GM12878 (cell line): ENCODE measurements at regions not wholly inside any gene's neighbourhood (a gene's known extent, or its start where the extent isn't known, plus 50 kb on each side); places are given as distances from the start of the nearest gene placed in this dataset.

Experiments
- ATAC-seq: fragments of 200-7000 bp; cut with Tn5 transposase; 3 replicates; pipeline ENCODE4 v1.9.1; 2020; ENCODE audit warnings: mild to moderate bottlenecking, moderate library complexity
- BruUV-seq: library from RNA; stranded (reverse); fragments of 400-500 nt; replicated peaks from 2 replicates; lab custom pipeline; 2021; lab: Mats Ljungman, UMichigan
- CTCF ChIA-PET: fragments of 300-600 bp; sonication (Branson Sonifier 250); formaldehyde crosslinking; extraction: SDS; loops from one replicate; lab custom pipeline; 2021; ENCODE audit warnings: inconsistent platforms; lab: Yijun Ruan, JAX
- POLR2A ChIA-PET: fragments of 350-600 bp; formaldehyde crosslinking; extraction: SDS; loops from one replicate; lab custom pipeline; 2021; ENCODE audit warnings: inconsistent platforms; lab: Charles Lee
- RAD21 ChIA-PET: fragments of 300-600 bp; sonication (Branson Sonifier 250); formaldehyde crosslinking; loops from one replicate; lab custom pipeline; 2023; ENCODE audit warnings: antibody characterized with exemption; ENCODE audit not compliant: unreplicated experiment; lab: Charles Lee
- SMC1A ChIA-PET: fragments of 300-600 bp; sonication (Branson Sonifier 250); formaldehyde crosslinking; loops from one replicate; lab custom pipeline; 2023; ENCODE audit not compliant: unreplicated experiment, uncharacterized antibody; lab: Charles Lee
- DNase-seq: peaks from one replicate; pipeline ENCODE4 v3.0.0-alpha.2; 2011; ENCODE audit warnings: low read depth, low spot score
- FAIRE-seq: peaks from 3 replicates; lab custom pipeline; 2011; peaks lifted over from hg19 to GRCh38; lab: Jason Lieb, UNC
- H2AFZ ChIP-seq: 2 replicates; pipeline ENCODE4 v1.6.0; 2011; ENCODE audit warnings: low read depth, low read length, control low read depth; ENCODE audit not compliant: control insufficient read depth
- H3K27ac ChIP-seq: 2 replicates; pipeline ENCODE4 v1.5.1; 2011; ENCODE audit warnings: control low read depth; ENCODE audit not compliant: control insufficient read depth, insufficient read depth
- H3K27me3 ChIP-seq, 2 experiments: replicated peaks in 1 of 2; 2 replicates each; pipeline versions ENCODE4 v1.6.0 to v1.6.1; 2011; ENCODE audit warnings: low read length in 1 of 2; ENCODE audit not compliant: control insufficient read depth in 2 of 2, insufficient read depth in 2 of 2
- H3K36me3 ChIP-seq, 2 experiments: 2 replicates each; pipeline ENCODE4 v1.5.1; 2011; ENCODE audit warnings: low read length in 1 of 2; ENCODE audit not compliant: control insufficient read depth in 2 of 2, insufficient read depth in 2 of 2
- H3K4me1 ChIP-seq: 2 replicates; pipeline ENCODE4 v1.6.1; 2011; ENCODE audit warnings: mild to moderate bottlenecking, low read length, moderate library complexity, mixed read lengths; ENCODE audit not compliant: control insufficient read depth, insufficient read depth
- H3K4me2 ChIP-seq: 2 replicates; pipeline ENCODE4 v1.6.0; 2011; ENCODE audit warnings: control low read depth; ENCODE audit not compliant: control insufficient read depth, insufficient read depth
- H3K4me3 ChIP-seq: fragments of 200-600 bp; sonication (generic); 2 replicates; pipeline ENCODE4 v1.5.1; 2016
- H3K79me2 ChIP-seq: 2 replicates; pipeline ENCODE4 v1.6.0; 2011; ENCODE audit warnings: low read length; ENCODE audit not compliant: control insufficient read depth, insufficient read depth
- H3K9ac ChIP-seq: 2 replicates; pipeline ENCODE4 v1.8.0; 2011; ENCODE audit warnings: low read length, control low read depth, mixed read lengths; ENCODE audit not compliant: control insufficient read depth, insufficient read depth
- H3K9me3 ChIP-seq: replicated peaks from 3 replicates; pipeline ENCODE4 v1.5.1; 2011; ENCODE audit warnings: mild to moderate bottlenecking, low read length; ENCODE audit not compliant: control insufficient read depth, insufficient read depth
- H4K20me1 ChIP-seq: 2 replicates; pipeline ENCODE4 v1.6.0; 2011; ENCODE audit not compliant: control insufficient read depth, insufficient read depth
- ATF3 ChIP-seq: IDR thresholded peaks from 2 replicates; pipeline ENCODE4 v1.6.1; 2011; ENCODE audit warnings: low read depth, mild to moderate bottlenecking, low read length, moderate library complexity, borderline replicate concordance; ENCODE audit errors: extremely low read depth
- CREB1 ChIP-seq: IDR thresholded peaks from 2 replicates; pipeline ENCODE4 v1.6.1; 2012; ENCODE audit warnings: low read depth, mild to moderate bottlenecking, inconsistent platforms
- NR2F1 ChIP-seq: fragments of 450-650 bp; conservative IDR thresholded peaks from 2 replicates; pipeline ENCODE4 v1.6.1; 2017; ENCODE audit warnings: mild to moderate bottlenecking
- RAD51 ChIP-seq: fragments of 450-650 bp; IDR thresholded peaks from 2 replicates; pipeline ENCODE4 v1.6.1; 2016; ENCODE audit warnings: moderate library complexity, mild to moderate bottlenecking, inconsistent platforms
- SIN3A ChIP-seq: IDR thresholded peaks from 2 replicates; pipeline ENCODE4 v1.6.1; 2012; ENCODE audit warnings: low read depth, low read length, improper control_type of control experiment
- SREBF1 ChIP-seq: IDR thresholded peaks from 2 replicates; pipeline ENCODE4 v1.6.1; 2012; ENCODE audit warnings: mild to moderate bottlenecking, low read length
- ZNF687 ChIP-seq: fragments of 450-650 bp; IDR thresholded peaks from 2 replicates; pipeline ENCODE4 v1.6.1; 2017; ENCODE audit warnings: mild to moderate bottlenecking, moderate library complexity
- WGBS: methylation state at CpG from one replicate; pipeline ENCODE4 v1.1.6; 2016; ENCODE audit warnings: low lambda C conversion rate; ENCODE audit not compliant: insufficient replicate concordance, insufficient coverage; ENCODE audit errors: missing lambda C conversion rate; 5-methylcytosine and 5-hydroxymethylcytosine counted together
- in situ Hi-C: fragments of 300-500 bp; cut with MboI; formaldehyde crosslinking; loops from 9 replicates; pipeline ENCODE4 v1.14.3; 2018; ENCODE audit warnings: mixed read lengths
- intact Hi-C: fragments of 100-400 bp; cut with micrococcal nuclease; formaldehyde crosslinking; loops from one replicate; pipeline ENCODE4 v1.14.2; 2022; ENCODE audit not compliant: unreplicated experiment
- TF ChIP-seq, protein P1 (sequence below): fragments of 450-650 bp; IDR thresholded peaks from 2 replicates; pipeline ENCODE4 v1.6.1; 2016; ENCODE audit warnings: mild to moderate bottlenecking

DNA sequence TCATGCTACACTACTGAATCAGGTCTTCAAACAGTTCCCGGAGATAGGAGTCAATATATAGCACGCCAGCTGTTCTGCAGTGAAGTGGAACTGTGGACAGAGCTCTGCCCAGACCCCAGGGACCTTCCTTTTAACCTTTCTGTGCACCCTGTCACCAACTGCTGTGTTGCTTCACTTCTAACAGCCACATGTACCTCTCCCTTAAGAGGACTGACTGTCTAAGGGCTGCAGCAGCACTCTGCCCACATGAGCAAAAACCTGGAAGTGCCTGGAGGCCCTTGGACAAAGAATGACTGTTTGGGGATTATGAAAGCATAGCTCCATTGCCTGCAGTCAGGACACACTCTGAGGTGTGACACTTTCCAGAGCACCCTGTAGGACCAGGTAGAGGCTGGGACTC lies 88.3 kb upstream of the CTNNB1 start:
- Histone ChIP-seq H3K79me2 (no peaks in the 10 kb centered on the region), H3K27ac (no peak overlapping the region), H3K36me3 (no peaks in the 10 kb centered on the region), H3K27me3 (no peaks in the 10 kb centered on the region), H3K9me3 (no peaks in the 10 kb centered on the region), H3K4me1 (no peaks in the 10 kb centered on the region), H3K9ac (no peak overlapping the region), H2AFZ (no peak overlapping the region), H3K4me3 (no peak overlapping the region), H3K4me2 (no peak overlapping the region), H4K20me1 (no peaks in the 10 kb centered on the region)
- in situ Hi-C loops (no loop called here), intact Hi-C loops (no loop called here)
- 7% methylated on average over 2 of the region's 2 CpGs for WGBS
- FAIRE-seq (no peak), DNase-seq (no peak), ATAC-seq (no peak; the same call in 2 of the 3 replicates)
- ChIA-PET RAD21 (no interaction called here), POLR2A (no interaction called here), CTCF (interaction anchor here (0.8 kb wide), 1 partner anchor 442 kb away, joined by 3 read pairs; no protein-coding TSS in a partner anchor), SMC1A (no interaction called here)
- TF ChIP-seq ATF3, result no peak
- no peak for TF ChIP-seq SIN3A
- TF ChIP-seq RAD51, result no peak
- no peak for TF ChIP-seq ZNF687
- no peak for TF ChIP-seq NR2F1
- TF ChIP-seq, protein P1, sequence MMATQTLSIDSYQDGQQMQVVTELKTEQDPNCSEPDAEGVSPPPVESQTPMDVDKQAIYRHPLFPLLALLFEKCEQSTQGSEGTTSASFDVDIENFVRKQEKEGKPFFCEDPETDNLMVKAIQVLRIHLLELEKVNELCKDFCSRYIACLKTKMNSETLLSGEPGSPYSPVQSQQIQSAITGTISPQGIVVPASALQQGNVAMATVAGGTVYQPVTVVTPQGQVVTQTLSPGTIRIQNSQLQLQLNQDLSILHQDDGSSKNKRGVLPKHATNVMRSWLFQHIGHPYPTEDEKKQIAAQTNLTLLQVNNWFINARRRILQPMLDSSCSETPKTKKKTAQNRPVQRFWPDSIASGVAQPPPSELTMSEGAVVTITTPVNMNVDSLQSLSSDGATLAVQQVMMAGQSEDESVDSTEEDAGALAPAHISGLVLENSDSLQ, result no peak
- no peak for TF ChIP-seq CREB1
- TF ChIP-seq SREBF1, result no peak
- BruUV-seq, result no TSS peak
